ENCODE measurements at regions not wholly inside any gene's neighbourhood (a gene's known extent, or its start where the extent isn't known, plus 50 kb on each side); places are given as distances from the start of the nearest gene placed in this dataset.
"Not testable (repeated sequence)": the region's sequence is repeated elsewhere in the genome, so short reads cannot be mapped to it uniquely, and the experiment has no call there.

DNA sequence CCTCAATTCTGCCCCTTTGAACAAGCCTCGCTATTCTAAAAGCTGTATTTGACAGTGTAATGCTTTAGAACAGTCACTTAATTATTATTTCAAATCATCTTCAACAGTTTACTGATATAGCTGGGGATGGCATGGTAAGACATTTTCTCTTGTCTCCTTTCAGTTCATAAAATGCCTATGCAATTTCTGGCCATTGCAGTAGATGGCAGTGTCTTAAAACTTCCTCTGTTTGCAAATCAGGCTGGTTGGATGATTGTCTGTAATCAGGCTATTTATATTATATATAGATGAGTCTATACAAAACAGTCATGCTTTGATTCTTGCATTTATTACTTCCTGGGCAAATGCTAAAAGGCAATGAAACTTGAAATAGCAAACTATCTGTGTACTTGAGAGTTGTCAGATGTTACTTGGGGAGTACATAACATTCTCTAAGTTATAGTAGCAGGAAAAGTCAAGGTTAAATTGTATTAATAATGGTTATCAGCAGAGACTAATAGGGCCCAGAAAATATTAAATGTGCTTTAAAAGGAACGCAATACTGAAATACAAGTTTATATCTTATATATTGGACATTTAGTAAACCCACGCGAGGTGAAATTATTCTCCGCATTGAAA is 55.5 kb upstream of the LHFPL3 start:
- no peaks in the 10 kb centered on the region for H3K4me1 Mint-ChIP-seq (ENCODE audit: low read depth)
- H3K9me3 Mint-ChIP-seq = peaks cover 3% of the 10 kb centered on the region
- DNase-seq (peak in 1 of 14 experiments; percentile 2), ATAC-seq (ENCODE audit: poor library complexity) (no peak)
- H3K4me3 Mint-ChIP-seq = no peak overlapping the region
- H3K27ac Mint-ChIP-seq = no peak overlapping the region
- no peak overlapping the region for H3K4me3 ChIP-seq (ENCODE audit: low read length)
- peaks cover 4 to 5% of the 10 kb centered on the region in 2 experiments for H3K27me3 ChIP-seq (ENCODE audit: control insufficient read depth in 1 of 2, insufficient read depth in 2 of 2, low read length in 2 of 2)
- no peaks in the 10 kb centered on the region for H3K36me3 Mint-ChIP-seq (ENCODE audit: low read depth)
- POLR2A ChIA-PET = no interaction called here
- CTCF ChIA-PET = no interaction called here
- TF ChIP-seq, protein P1, sequence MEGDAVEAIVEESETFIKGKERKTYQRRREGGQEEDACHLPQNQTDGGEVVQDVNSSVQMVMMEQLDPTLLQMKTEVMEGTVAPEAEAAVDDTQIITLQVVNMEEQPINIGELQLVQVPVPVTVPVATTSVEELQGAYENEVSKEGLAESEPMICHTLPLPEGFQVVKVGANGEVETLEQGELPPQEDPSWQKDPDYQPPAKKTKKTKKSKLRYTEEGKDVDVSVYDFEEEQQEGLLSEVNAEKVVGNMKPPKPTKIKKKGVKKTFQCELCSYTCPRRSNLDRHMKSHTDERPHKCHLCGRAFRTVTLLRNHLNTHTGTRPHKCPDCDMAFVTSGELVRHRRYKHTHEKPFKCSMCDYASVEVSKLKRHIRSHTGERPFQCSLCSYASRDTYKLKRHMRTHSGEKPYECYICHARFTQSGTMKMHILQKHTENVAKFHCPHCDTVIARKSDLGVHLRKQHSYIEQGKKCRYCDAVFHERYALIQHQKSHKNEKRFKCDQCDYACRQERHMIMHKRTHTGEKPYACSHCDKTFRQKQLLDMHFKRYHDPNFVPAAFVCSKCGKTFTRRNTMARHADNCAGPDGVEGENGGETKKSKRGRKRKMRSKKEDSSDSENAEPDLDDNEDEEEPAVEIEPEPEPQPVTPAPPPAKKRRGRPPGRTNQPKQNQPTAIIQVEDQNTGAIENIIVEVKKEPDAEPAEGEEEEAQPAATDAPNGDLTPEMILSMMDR (IDR thresholded peaks at IDR 0.05) = no peak
- H3K27me3 Mint-ChIP-seq = peaks cover 35% of the 10 kb centered on the region
- no peaks in the 10 kb centered on the region for H3K4me1 ChIP-seq (ENCODE audit: insufficient read depth, low read length)
- intact Hi-C loops (cut with DNase I, micrococcal nuclease) = no loop called here
- H3K36me3 ChIP-seq (ENCODE audit: insufficient read depth, low read length) = no peaks in the 10 kb centered on the region
- H3K27ac ChIP-seq (ENCODE audit: low read depth in 1 of 2, low read length in 2 of 2) = no peak overlapping the region
- H3K9me3 ChIP-seq (ENCODE audit: control insufficient read depth in 1 of 2, insufficient read depth in 1 of 2, low read length in 2 of 2) = peaks cover 0 to 6% of the 10 kb centered on the region in 2 experiments

DNA sequence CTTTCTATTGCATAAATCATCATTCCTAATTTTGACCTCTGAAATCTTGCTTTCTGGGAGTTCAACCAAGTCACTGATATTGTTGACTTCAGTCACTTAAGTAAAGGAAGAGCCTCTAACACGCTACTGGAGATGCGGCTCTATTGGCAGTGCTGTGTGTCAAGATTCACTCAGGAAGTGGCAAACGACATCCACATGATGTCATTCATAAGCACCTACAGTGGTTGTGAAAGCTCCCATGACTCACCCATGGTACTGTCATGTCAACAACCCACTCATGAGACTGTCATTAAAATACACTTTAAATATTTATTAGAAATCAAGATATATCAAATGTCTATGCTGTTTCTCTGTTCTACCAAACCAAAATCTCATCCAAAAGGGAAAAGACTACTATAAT is 52.5 kb upstream of the LHFPL3 start:
- TF ChIP-seq, protein P1 (IDR thresholded peaks at IDR 0.05) = no peak
- Mint-ChIP-seq H3K36me3 (ENCODE audit: low read depth) (no peaks in the 10 kb centered on the region), H3K27ac (no peak overlapping the region), H3K9me3 (peaks cover 3% of the 10 kb centered on the region), H3K4me1 (ENCODE audit: low read depth) (no peaks in the 10 kb centered on the region), H3K27me3 (peaks cover 13% of the 10 kb centered on the region), H3K4me3 (no peak overlapping the region)
- no peaks in the 10 kb centered on the region for H3K27me3 ChIP-seq (ENCODE audit: control insufficient read depth in 1 of 2, insufficient read depth in 2 of 2, low read length in 2 of 2)
- DNase-seq (no peak), ATAC-seq (ENCODE audit: poor library complexity) (no peak)
- peaks cover 0 to 6% of the 10 kb centered on the region in 2 experiments for H3K9me3 ChIP-seq (ENCODE audit: control insufficient read depth in 1 of 2, insufficient read depth in 1 of 2, low read length in 2 of 2)
- H3K4me3 ChIP-seq (ENCODE audit: low read length) = no peak overlapping the region
- POLR2A ChIA-PET = no interaction called here
- no peaks in the 10 kb centered on the region for H3K4me1 ChIP-seq (ENCODE audit: insufficient read depth, low read length)
- H3K27ac ChIP-seq (ENCODE audit: low read depth in 1 of 2, low read length in 2 of 2) = no peak overlapping the region
- no peaks in the 10 kb centered on the region for H3K36me3 ChIP-seq (ENCODE audit: insufficient read depth, low read length)
- CTCF ChIA-PET = no interaction called here
- intact Hi-C loops (cut with DNase I, micrococcal nuclease) = no loop called here

DNA sequence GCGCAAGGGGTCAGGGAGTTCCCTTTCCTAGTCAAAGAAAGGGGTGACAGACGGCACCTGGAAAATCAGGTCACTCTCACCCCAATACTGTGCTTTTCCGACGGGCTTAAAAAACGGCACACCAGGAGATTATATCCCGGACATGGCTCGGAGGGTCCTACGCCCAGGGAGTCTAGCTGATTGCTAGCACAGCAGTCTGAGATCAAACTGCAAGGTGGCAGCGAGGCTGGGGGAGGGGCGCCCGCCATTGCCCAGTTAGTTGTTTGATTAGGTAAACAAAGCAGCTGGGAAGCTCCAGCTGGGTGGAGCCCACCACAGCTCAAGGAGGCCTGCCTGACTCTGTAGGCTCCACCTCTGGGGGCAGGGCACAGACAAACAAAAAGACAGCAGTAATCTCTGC is 51.7 kb upstream of the LHFPL3 start:
- CTCF ChIA-PET; H3K36me3 ChIP-seq (ENCODE audit: insufficient read depth, low read length); intact Hi-C loops (cut with DNase I, micrococcal nuclease); H3K9me3 ChIP-seq (ENCODE audit: control insufficient read depth in 1 of 2, insufficient read depth in 1 of 2, low read length in 2 of 2); H3K9me3 Mint-ChIP-seq; H3K27ac ChIP-seq (ENCODE audit: low read depth in 1 of 2, low read length in 2 of 2); POLR2A ChIA-PET; H3K4me1 Mint-ChIP-seq (ENCODE audit: low read depth); H3K36me3 Mint-ChIP-seq (ENCODE audit: low read depth); H3K27ac Mint-ChIP-seq; H3K4me3 ChIP-seq (ENCODE audit: low read length); H3K4me3 Mint-ChIP-seq; H3K27me3 ChIP-seq (ENCODE audit: control insufficient read depth in 1 of 2, insufficient read depth in 2 of 2, low read length in 2 of 2); ATAC-seq (ENCODE audit: poor library complexity); DNase-seq; H3K4me1 ChIP-seq (ENCODE audit: insufficient read depth, low read length): not testable (repeated sequence)
- peaks cover 13% of the 10 kb centered on the region for H3K27me3 Mint-ChIP-seq
